SK-N-SH (cell line): ENCODE measurements at regions not wholly inside any gene's neighbourhood (a gene's known extent, or its start where the extent isn't known, plus 50 kb on each side); places are given as distances from the start of the nearest gene placed in this dataset.

Source experiments
- SIN3A ChIP-seq: IDR thresholded peaks from 2 replicates; pipeline ENCODE4 v1.6.1; 2012; ENCODE audit warnings: low read depth, mild to moderate bottlenecking, low read length, moderate library complexity, borderline replicate concordance
- TF ChIP-seq, protein P1 (sequence below): IDR thresholded peaks from 2 replicates; pipeline ENCODE4 v1.4.0; 2012; ENCODE audit warnings: low read depth, borderline replicate concordance

DNA sequence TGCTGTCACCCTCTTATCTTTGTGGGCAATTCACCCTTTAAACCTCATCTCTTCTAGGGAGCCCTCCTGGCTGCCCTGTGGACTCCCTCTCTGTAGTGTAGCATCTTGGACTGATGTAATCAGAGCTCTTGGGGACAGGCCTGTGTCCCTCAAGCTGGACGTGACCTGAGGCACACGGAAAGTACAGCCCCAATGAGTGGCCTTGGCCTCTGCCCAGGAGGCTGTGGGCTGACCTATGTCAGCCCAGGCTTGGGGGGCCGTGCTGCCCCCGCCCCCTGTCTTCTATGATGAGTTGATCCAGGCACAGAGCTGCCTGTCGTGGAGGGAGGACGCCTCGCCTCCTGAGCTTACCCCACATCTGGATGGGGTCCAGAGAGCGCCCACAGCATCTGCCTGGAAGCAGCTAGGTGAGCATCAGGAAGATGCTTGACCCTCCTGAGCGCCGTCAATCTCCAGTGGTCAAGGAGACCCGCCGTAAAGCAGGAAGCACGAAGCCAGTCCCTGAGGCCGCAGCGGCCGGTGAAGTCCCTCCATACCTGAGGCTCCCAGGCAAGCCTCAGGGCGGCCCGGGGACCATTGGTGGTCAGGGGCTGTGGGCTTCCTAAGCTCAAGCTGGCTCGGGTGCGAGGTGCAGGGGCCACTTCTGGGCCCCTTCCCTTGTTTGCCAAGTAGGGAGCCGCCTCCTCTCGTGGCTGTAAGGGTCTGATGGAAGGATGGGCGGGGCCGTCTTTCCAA, 1136.9 kb downstream of the BRD1 start:
- TF ChIP-seq, protein P1, sequence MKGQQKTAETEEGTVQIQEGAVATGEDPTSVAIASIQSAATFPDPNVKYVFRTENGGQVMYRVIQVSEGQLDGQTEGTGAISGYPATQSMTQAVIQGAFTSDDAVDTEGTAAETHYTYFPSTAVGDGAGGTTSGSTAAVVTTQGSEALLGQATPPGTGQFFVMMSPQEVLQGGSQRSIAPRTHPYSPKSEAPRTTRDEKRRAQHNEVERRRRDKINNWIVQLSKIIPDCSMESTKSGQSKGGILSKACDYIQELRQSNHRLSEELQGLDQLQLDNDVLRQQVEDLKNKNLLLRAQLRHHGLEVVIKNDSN: no peak
- no peak for TF ChIP-seq SIN3A
